ENCODE measurements at regions not wholly inside any gene's neighbourhood (a gene's known extent, or its start where the extent isn't known, plus 50 kb on each side); places are given as distances from the start of the nearest gene placed in this dataset.

GRCh38 chr12:90100579-90100978 lies 391.9 kb upstream of the ATP2B1 start:
- H3K27me3 ChIP-seq = no peaks in the 10 kb centered on the region
- H3K4me3 ChIP-seq = no peak overlapping the region
- no peaks in the 10 kb centered on the region for H3K9me3 ChIP-seq
- TF ChIP-seq CTCF (IDR thresholded peaks at IDR 0.05) = no peak
- no peak for TF ChIP-seq EP300 (IDR thresholded peaks at IDR 0.05)
- no peak for TF ChIP-seq POLR2AphosphoS5 (IDR thresholded peaks at IDR 0.05)
- no peak for TF ChIP-seq POLR2A (IDR thresholded peaks at IDR 0.05)
- no peaks in the 10 kb centered on the region for H3K36me3 ChIP-seq
- no peak overlapping the region for H3K27ac ChIP-seq
- no peak for DNase-seq
- intact Hi-C loops (cut with DNase I) = loop anchor here (10.0 kb wide), 1 partner anchor 556 kb away; no protein-coding TSS in a partner anchor
- no peaks in the 10 kb centered on the region for H3K4me1 ChIP-seq

DNA sequence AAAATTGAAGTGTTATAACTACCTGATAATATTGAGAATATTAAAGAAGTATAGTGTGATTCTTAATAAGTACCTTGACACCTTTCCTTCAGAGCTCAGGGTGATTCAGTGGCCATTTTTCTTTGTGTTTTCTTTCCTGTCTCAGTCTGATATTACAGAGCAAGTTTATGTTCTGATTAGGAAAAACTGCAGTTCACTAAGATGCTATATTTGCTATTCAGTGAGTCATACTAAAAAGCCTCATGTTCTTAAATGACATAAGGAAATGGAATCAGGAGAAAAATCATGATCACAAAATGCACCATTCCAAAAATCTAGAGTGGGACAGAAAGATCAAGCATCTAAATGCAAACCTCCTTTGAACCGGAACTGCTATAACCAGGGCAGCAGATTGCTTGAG lies 390.6 kb upstream of the ATP2B1 start:
- TF ChIP-seq CTCF (IDR thresholded peaks at IDR 0.05) = no peak
- no peak for TF ChIP-seq POLR2A (IDR thresholded peaks at IDR 0.05)
- no peak for TF ChIP-seq EP300 (IDR thresholded peaks at IDR 0.05)
- TF ChIP-seq POLR2AphosphoS5 (IDR thresholded peaks at IDR 0.05) = no peak
- Histone ChIP-seq H3K9me3 (no peaks in the 10 kb centered on the region), H3K4me1 (no peaks in the 10 kb centered on the region), H3K27ac (no peak overlapping the region), H3K27me3 (no peaks in the 10 kb centered on the region), H3K4me3 (no peak overlapping the region), H3K36me3 (no peaks in the 10 kb centered on the region)
- intact Hi-C loops (cut with DNase I) = no loop called here
- 98 to 99% methylated on average over 1 of the region's 1 CpG for WGBS, 2 donors
- no peak for DNase-seq

DNA sequence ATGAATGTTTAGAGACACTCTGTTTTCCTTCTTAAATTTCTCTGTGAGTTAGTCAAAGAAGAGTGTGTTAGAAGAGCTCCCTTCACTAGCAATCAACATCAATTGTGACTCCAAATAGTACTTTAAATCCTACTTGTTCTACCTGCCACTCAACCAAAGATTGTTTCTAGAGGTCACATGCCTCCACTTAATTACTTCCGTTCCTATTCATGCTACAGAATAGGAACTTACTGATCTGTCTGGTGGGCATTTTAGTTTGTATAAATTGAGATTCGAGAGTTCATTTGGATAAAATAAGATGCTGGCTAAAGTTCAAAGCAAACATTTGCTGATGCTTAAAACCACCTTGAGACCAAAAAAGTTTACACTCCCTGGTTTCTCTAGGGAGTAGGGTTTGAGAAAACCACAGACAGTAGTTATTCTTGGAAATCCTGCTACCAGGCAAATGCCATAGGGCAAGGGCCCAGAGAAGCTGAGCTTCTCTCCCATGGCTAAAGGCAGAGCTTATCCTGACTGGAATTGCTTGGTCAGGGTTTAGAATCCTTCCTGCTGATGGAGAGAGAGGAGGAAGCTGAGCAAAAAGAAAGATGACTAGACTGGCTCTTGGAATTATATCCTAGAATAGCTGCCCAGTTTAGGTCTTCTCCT lies 389.6 kb upstream of the ATP2B1 start:
- no peak overlapping the region for H3K27ac ChIP-seq
- H3K36me3 ChIP-seq = no peaks in the 10 kb centered on the region
- intact Hi-C loops (cut with DNase I) = no loop called here
- H3K27me3 ChIP-seq = no peaks in the 10 kb centered on the region
- no peak for TF ChIP-seq POLR2A (IDR thresholded peaks at IDR 0.05)
- no peak for TF ChIP-seq POLR2AphosphoS5 (IDR thresholded peaks at IDR 0.05)
- TF ChIP-seq EP300 (IDR thresholded peaks at IDR 0.05) = no peak
- no peak for TF ChIP-seq CTCF (IDR thresholded peaks at IDR 0.05)
- no peaks in the 10 kb centered on the region for H3K9me3 ChIP-seq
- no peaks in the 10 kb centered on the region for H3K4me1 ChIP-seq
- DNase-seq = no peak
- WGBS, 2 donors = 53 to 66% methylated on average over 2 of the region's 2 CpGs
- no peak overlapping the region for H3K4me3 ChIP-seq

DNA sequence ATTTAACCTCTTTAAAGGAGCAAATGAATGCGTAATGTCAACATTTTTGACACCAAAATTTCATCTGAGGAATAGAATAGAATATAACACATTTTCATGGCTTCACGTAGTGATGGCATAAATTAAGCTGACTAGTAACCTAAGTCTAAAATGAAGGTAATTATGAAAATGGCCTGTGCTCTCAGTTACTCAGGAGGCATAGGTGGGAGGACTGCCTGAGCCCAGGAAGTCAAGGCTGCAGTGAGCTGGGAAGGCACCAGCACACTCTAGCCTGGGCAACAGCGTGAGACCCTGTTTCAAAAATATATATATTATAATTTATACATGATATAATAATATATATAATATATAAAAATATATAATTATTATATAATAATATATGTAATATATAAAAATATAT lies 383.2 kb upstream of the ATP2B1 start:
- intact Hi-C loops (cut with DNase I) = no loop called here
- H3K4me1 ChIP-seq = peaks cover 0 to 6% (median 0%) of the 10 kb centered on the region in 4 donors
- H3K9me3 ChIP-seq = no peaks in the 10 kb centered on the region
- DNase-seq = no peak
- no peaks in the 10 kb centered on the region for H3K36me3 ChIP-seq
- no peak overlapping the region for H3K27ac ChIP-seq
- H3K4me3 ChIP-seq = no peak overlapping the region
- TF ChIP-seq POLR2AphosphoS5 (IDR thresholded peaks at IDR 0.05) (no peak), EP300 (IDR thresholded peaks at IDR 0.05) (no peak), POLR2A (IDR thresholded peaks at IDR 0.05) (no peak), CTCF (IDR thresholded peaks at IDR 0.05) (no peak)
- WGBS, 2 donors = 57 to 78% methylated on average over 3 of the region's 3 CpGs
- no peaks in the 10 kb centered on the region for H3K27me3 ChIP-seq

All from sigmoid colon (tissue), 6 donors.